ENCODE measurements at regions not wholly inside any gene's neighbourhood (a gene's known extent, or its start where the extent isn't known, plus 50 kb on each side); places are given as distances from the start of the nearest gene placed in this dataset.

DNA sequence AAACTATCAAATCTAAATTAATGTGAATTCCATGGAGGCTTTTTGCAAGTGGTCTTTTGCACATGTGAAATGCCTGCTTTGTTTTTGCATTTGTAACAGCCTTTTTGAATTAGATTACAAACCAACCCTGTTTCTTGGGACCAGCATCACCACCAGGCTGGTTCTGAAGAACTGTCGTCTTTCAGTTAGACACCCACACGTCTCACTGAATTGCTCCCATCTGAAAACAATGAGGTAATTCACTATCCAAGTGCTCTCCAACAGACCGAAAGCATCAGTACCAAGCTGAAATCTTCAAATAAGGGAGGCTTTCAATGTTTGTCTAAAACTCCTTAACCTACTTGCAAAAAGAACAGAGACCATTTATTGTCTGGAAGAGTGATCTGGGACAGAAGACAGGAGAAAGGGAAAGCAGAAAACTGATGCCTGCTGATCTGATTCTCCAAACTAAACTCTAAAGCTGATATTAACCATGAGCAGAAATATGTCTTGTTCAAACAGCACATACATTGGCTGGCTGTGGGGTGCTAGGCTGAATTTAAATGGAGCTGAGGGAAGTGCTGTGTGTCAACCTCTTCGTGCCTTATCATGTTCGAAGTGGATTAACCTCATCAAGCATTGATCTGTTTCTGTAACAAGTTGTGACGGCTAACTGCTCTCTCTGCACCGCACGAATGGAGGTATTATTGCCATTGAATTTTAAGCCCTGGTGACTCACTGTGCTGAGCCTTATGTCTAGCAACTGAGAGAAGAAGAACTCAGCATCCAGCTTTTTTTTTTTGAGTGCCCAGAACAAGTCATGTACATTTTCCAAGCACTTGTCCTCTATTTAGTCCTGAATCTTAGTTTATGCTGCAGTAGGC, 213.7 kb upstream of the P2RY1 start:
- TF ChIP-seq, protein P1, sequence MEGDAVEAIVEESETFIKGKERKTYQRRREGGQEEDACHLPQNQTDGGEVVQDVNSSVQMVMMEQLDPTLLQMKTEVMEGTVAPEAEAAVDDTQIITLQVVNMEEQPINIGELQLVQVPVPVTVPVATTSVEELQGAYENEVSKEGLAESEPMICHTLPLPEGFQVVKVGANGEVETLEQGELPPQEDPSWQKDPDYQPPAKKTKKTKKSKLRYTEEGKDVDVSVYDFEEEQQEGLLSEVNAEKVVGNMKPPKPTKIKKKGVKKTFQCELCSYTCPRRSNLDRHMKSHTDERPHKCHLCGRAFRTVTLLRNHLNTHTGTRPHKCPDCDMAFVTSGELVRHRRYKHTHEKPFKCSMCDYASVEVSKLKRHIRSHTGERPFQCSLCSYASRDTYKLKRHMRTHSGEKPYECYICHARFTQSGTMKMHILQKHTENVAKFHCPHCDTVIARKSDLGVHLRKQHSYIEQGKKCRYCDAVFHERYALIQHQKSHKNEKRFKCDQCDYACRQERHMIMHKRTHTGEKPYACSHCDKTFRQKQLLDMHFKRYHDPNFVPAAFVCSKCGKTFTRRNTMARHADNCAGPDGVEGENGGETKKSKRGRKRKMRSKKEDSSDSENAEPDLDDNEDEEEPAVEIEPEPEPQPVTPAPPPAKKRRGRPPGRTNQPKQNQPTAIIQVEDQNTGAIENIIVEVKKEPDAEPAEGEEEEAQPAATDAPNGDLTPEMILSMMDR (IDR thresholded peaks at IDR 0.05; ENCODE audit: unreplicated experiment) = no peak
- no peaks in the 10 kb centered on the region for H3K27me3 Mint-ChIP-seq (ENCODE audit: low read depth)
- H3K4me1 Mint-ChIP-seq = peaks cover 18% of the 10 kb centered on the region
- no peak overlapping the region for H3K4me3 Mint-ChIP-seq
- DNase-seq (ENCODE audit: low spot score in 2 of 2, unreplicated experiment in 2 of 2) = no peak
- no peaks in the 10 kb centered on the region for H3K36me3 Mint-ChIP-seq
- H3K9me3 Mint-ChIP-seq = no peaks in the 10 kb centered on the region
- H3K27ac Mint-ChIP-seq = peak overlapping the region; percentile 47

DNA sequence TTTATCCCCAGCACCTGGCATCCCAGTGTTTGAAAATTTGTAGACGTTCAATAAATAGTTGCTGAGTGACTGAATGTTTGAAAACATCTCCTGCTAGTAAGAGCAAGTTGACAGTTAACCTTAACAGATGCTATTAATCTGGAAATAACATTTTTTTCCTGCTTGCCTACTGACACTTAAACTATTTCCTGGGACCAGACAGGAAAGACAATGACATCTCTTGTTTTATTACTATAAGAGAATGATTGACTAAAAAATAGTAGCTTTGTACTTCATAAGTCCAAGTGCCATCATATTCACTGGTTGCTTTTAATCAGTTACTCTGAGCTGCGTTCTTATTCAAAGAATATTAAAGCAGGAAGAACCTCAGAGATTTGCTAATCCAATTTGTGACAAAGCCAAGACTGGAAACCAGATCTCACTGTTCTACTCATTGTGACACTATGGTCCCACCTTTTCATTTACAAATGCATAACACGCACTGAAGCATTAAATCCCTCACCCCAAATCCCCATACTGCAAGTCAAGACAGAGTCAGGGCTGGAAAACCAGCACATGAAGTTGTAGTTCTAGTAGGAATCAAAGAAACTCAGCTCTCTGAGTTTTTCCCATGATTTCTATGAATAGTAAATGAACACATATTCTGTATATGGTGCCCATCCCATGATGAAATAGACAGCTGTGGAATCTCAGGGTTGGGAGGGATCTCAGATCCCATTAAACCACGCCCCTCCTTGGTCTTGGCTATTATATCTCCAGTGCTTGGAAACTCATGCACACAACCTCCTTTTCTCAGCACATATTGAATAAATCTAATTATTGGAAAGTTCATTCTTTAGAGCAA, 212.7 kb upstream of the P2RY1 start:
- TF ChIP-seq, protein P1 (IDR thresholded peaks at IDR 0.05; ENCODE audit: unreplicated experiment) = no peak
- no peak for DNase-seq (ENCODE audit: low spot score in 2 of 2, unreplicated experiment in 2 of 2)
- peaks cover 18% of the 10 kb centered on the region for H3K4me1 Mint-ChIP-seq
- H3K27me3 Mint-ChIP-seq (ENCODE audit: low read depth) = no peaks in the 10 kb centered on the region
- H3K4me3 Mint-ChIP-seq = no peak overlapping the region
- no peaks in the 10 kb centered on the region for H3K9me3 Mint-ChIP-seq
- no peaks in the 10 kb centered on the region for H3K36me3 Mint-ChIP-seq
- no peak overlapping the region for H3K27ac Mint-ChIP-seq

DNA sequence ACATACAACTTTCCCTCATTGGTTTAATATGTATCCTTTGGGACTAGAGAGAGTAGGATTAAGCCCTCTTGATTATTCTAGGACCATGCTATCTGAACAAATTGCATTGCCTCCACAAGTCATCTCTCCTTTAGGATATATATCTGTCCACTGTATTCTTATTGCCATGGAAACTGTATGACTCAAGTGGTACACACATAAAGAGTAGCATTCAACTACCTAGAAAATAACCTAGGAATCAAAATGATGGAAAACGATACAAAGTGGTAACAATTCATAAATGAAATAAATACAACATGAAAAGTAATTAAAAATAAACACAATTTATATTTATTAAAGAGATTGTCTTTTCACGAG, 212.1 kb upstream of the P2RY1 start:
- no peaks in the 10 kb centered on the region for H3K36me3 Mint-ChIP-seq
- DNase-seq (ENCODE audit: low spot score in 2 of 2, unreplicated experiment in 2 of 2) = no peak
- no peak overlapping the region for H3K4me3 Mint-ChIP-seq
- TF ChIP-seq, protein P1 (IDR thresholded peaks at IDR 0.05; ENCODE audit: unreplicated experiment) = no peak
- H3K27me3 Mint-ChIP-seq (ENCODE audit: low read depth) = no peaks in the 10 kb centered on the region
- H3K4me1 Mint-ChIP-seq = peaks cover 18% of the 10 kb centered on the region
- H3K27ac Mint-ChIP-seq = no peak overlapping the region
- H3K9me3 Mint-ChIP-seq = no peaks in the 10 kb centered on the region

DNA sequence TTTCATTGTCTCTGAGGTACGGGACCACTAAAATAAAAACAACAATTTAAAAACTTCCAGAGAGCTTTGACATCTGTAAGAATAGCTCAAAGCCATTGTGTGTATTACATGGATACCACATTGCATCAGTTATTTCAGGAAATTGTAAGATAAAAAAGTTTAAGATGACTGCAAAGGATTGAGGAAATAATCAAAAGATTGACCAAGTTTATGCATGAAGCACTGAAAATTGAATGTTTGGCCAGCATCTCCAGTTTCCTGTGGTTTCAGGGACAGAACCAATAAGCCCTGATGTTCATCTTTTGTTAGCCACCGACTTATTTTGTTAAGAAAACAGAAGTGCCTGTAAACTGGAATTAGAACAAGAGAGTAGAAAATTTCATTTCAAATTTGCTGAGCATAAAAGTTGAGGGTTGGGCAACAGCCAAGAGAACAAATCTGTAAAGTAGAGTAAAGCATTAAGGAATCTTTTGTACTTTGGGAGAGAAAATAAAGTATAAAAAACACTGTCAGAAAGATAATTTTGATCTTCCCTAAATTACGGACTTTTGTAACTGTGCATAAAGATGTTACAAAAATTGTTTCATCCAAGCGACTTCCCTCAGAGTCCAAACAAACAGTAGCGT, 211.5 kb upstream of the P2RY1 start:
- H3K27me3 Mint-ChIP-seq (ENCODE audit: low read depth) = no peaks in the 10 kb centered on the region
- H3K4me3 Mint-ChIP-seq = no peak overlapping the region
- no peak for DNase-seq (ENCODE audit: low spot score in 2 of 2, unreplicated experiment in 2 of 2)
- H3K9me3 Mint-ChIP-seq = no peaks in the 10 kb centered on the region
- H3K27ac Mint-ChIP-seq = peak overlapping the region; percentile 54
- peaks cover 18% of the 10 kb centered on the region for H3K4me1 Mint-ChIP-seq
- TF ChIP-seq, protein P1 (IDR thresholded peaks at IDR 0.05; ENCODE audit: unreplicated experiment) = no peak
- H3K36me3 Mint-ChIP-seq = no peaks in the 10 kb centered on the region

DNA sequence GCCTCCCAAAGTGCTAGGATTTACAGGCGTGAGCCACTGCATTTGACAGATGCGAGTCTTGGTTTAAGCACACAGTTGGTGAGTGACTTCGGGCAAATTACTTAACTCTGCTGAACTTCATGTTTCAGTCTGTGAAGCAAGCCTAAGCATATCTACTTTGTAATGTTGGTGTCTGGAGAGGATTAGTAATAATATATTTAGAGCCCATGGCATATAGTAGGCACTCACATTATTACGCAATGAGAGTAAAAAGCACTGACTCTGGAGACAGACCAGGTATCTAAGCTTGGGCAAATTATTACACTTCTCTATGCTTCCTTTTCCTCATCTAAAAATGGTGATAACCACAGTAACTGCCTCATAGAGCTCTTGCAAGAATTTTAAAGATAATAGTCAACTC, 208.7 kb upstream of the P2RY1 start:
- H3K27ac Mint-ChIP-seq = no peak overlapping the region
- H3K27me3 Mint-ChIP-seq (ENCODE audit: low read depth) = no peaks in the 10 kb centered on the region
- H3K9me3 Mint-ChIP-seq = peaks cover 14% of the 10 kb centered on the region
- TF ChIP-seq, protein P1 (IDR thresholded peaks at IDR 0.05; ENCODE audit: unreplicated experiment) = no peak
- H3K36me3 Mint-ChIP-seq = no peaks in the 10 kb centered on the region
- no peak for DNase-seq (ENCODE audit: low spot score in 2 of 2, unreplicated experiment in 2 of 2)
- H3K4me1 Mint-ChIP-seq = peaks cover 15% of the 10 kb centered on the region
- H3K4me3 Mint-ChIP-seq = no peak overlapping the region

Data from mesothelial cell of epicardium (in vitro differentiated cells).